GM18505 (cell line): ENCODE measurements at regions not wholly inside any gene's neighbourhood (a gene's known extent, or its start where the extent isn't known, plus 50 kb on each side); places are given as distances from the start of the nearest gene placed in this dataset.

Source experiments
- ATAC-seq: cut with Tn5 transposase; IDR thresholded peaks from one replicate; pipeline ENCODE4 v1.9.1; 2021; ENCODE audit not compliant: unreplicated experiment
- POLR2A ChIP-seq: IDR thresholded peaks from 4 replicates; pipeline ENCODE4 v1.6.1; 2011; ENCODE audit warnings: borderline replicate concordance; ENCODE audit not compliant: insufficient read depth, insufficient read length; ENCODE audit errors: extremely low read depth

DNA sequence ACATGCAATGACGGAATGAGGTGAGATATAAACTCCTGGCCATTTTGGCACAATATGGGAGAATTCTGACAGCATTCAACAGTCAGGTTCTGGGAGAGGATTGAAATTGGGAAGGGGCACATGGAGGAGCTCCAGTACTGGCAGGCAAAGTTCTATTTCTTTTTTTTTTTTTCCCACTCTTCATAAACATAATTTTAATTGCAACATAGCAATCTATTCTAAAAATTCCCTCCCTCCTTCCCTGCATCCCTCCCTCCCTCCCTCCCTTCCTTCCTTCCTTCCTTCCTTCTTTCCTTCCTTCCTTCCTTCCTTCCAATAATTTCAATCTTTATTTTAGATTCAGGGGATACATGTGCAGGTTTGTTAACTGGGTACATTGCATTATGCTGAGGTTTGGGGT is 93.2 kb downstream of the PTCSC3 start:
- TF ChIP-seq POLR2A = no peak
- no peak for ATAC-seq

DNA sequence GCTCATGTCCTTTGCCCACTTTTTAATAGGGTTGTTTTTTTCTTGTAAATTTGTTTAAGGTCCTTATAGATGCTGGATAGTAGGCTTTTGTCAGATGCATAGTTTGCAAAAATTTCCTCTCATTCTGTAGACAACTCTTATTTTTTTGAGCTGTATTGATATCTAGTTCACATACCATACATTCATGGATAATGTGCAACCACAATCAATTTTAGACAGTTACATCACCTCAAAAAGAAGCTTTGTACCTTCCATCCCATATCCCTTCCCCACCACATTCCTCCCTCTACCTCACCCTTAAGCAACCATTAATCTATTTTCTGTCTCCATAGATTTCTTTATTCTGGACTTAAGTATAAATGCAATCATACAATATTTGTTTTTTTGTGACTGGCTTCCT is 98.4 kb downstream of the PTCSC3 start:
- no peak for TF ChIP-seq POLR2A
- no peak for ATAC-seq

DNA sequence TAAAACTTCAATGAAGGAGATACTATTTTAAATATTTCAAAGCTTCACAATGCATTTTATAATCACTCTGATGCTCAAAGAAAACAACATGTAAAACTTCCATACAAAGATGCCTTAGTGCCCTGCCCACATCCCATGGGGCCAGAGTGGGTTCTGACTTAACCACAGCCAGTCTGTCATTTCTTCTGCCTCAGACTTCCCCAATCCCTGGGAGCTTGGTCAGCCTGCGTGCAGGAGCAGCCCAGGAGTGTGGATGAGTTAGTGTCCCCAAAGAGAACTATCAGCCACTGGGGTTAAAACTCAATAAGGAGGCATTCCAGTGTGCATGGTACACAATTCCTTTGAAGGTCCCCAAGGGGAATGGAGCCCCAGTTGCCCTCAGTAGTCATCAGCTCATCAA is 100.3 kb downstream of the PTCSC3 start:
- TF ChIP-seq POLR2A = no peak

DNA sequence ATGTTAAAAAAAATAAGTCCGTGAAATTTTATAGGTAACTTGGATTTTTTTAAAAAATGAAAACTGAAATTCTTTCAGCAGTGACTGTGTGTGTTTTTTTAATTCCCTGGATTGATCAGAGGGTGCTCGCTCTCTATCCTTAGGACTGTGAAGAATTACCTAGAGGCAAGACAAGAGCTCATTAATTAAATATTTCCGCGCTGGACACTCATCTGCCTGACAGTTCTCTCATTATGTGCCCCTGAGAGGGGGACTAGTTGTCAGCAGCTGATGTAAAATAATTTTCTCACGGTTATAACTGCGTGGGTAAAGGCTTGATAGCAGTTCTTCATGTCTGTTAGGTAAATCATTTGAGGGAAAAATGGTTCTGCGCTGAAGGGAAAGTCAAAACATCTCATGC is 101.3 kb downstream of the PTCSC3 start:
- no peak for ATAC-seq
- TF ChIP-seq POLR2A = no peak

More for the DNA sequence above, 100.3 kb downstream of the PTCSC3 start:
- no peak for ATAC-seq

DNA sequence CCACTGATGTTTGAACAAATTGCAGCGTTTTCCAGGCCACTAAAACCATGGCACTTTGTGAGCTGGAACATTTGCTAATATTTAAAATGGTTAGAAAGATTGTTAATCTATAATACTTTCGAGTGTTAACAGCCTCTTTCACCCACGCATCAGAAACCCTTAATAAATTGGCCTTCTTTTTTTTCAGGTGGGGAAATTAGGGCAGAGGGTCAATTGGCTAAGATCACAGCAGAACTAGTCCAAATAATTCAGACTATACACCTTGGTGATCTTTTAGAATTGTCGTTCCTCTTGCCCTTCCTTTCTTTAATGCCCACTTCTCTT is 105.8 kb downstream of the PTCSC3 start:
- no peak for TF ChIP-seq POLR2A
- ATAC-seq = no peak

DNA sequence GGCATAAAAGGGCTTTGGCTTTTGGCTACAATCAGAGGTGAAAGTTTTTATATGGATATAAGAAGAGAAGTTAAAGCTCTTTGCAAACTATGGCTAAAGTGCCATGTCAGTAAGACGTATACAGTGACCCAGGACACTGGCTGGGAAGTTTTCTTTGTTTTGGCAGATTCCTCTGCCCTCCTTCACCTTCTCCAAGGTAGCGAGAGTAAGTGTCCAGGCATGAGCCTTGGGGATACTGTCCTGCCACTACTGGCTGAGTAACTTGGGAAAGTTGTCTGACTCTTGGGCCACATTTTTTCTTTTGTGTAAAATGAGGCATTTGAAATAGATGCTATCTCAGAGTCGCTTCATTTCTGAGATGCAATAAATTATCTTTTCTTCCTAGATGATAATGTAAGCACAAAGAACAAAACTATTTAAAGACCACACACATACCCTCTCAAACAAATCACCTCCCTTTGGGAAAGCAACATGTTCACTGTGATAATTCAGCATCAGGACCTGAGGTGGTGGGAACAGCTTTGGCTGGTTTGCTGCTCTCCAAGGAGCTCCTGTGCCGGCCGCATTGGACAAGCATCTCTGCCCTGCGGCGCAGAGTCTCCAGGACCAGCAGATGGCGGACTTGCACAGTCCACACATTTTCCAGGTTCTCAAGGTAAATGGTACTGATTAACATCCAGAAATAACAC is 106.3 kb downstream of the PTCSC3 start:
- TF ChIP-seq POLR2A = no peak
- peak; percentile 43 for ATAC-seq

DNA sequence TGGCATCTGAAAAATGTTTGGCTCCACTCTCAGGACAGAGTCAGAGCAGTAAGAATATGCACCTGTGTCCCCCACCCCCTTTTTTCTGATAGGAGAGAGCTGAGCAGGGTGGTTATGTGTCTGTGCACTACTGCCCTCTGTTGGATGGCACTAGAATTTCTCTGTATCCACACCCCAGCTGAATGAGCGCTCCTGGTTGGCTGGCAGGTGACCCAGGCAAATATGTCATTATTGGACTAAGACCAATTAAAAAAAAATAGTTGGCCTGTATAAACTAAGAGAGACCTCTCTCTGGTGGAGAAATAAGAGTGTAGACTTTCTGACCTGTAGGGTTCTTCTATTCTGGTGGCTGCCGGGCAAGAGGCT is 107.0 kb downstream of the PTCSC3 start:
- peak; percentile 80 for ATAC-seq

DNA sequence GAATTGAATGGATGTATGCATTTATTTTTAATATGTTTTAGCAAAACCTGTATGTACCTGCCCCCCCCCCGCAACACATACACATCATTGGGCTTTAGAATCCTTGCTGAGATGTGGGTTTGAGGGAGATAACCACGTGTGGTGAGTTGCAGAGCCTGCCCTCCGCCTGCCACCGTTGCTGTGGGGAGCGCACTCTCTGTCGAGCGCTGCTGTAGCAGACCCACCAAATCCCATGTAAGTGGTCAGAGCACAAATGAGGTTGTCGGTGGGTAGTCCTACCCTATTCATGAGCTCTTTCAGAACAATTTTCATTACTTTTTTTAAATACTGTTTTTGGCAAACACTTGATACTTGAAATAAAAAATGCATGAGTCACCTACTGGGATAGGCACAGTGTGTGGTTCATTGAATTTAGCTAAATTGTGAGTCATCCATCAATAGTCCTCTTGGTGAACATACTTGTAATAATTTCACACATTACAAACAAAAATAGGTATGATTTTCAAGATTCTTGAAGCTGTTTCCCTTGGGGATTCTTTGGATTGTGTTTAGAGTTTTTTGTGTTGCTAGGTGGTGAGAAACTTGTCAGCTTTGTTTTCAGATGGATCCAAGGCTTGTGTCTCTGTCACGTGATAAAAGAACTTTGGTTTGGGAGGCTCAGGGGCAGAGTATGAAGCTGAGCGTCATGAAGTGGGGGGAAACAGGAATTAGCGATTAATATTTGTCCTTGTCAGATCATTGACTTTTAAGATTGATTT is 107.6 kb downstream of the PTCSC3 start:
- ATAC-seq = no peak
- TF ChIP-seq POLR2A = no peak

More for the DNA sequence above, 107.0 kb downstream of the PTCSC3 start:
- no peak for TF ChIP-seq POLR2A

DNA sequence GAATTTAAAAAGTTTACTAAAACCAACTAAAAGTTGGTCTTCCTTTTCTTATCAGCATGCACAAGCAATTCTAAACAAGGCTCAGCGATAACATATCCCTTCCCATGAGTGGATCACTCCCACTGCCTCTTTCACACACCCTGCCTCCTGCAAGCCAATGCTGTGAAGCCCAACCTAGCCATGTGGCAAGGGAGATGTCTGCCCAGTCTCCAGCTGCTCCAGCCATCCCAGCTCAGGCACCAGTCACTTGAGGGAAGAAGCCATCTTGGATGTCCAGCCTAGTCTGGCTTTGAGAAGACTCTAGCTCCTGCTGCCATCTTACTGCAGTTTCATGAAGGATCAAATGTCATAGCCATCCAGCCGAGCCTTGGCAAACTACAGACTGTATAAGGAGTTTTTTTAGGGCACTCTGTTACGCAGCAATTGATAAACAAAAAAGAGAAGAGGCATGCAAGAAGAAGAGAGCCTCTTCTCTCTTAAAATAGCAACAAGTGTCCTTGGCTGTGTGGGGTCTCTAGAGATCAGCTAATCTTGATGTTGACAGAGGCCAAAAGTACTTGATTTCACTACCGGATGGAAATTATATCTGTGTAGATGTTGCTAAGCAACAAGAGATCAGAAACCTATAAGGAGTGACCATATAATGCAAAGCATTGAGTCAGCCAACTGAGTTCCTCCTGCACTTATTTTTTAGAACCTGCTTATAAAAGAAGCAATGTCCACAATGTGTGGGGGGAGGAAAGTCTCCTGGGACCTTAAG is 108.9 kb downstream of the PTCSC3 start:
- no peak for TF ChIP-seq POLR2A
- no peak for ATAC-seq

DNA sequence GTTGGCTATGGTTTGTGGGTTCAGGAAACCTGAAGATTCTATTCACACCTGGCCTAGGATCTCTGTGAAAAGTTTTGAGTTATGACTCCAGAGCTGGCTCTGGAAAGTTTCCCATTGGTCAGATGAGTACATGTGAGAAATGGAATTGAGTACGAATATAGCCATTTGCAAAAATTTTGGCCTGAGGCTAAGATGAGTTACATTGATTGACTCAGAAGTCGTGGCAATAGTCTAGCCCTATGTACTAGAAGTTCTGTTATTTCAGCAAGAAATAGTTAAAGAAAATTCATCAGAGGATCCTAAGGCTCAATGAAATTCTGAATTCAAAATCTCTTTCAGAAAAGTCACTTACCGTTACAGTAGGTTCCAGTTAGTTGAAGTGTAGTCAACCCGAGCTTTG is 109.9 kb downstream of the PTCSC3 start:
- no peak for ATAC-seq
- TF ChIP-seq POLR2A = no peak

DNA sequence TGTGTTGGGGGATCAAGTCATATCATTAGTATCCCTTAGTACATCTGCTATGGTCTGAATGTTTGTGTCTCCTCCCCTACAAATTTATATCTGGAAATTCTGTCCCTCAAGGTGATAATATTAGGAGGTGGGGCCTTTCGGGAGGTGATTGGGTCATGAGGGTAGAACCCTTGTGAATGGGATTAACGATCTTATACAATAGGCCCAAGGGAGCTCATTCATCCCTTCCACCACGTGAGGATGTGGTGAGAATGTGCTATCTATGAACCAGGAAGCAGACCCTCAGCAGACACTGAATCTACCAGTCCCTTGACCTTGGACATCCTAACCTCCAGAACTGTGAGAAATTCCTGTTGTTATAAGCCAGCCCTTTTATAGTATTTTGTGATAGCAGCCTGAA is 110.7 kb downstream of the PTCSC3 start:
- no peak for ATAC-seq
- TF ChIP-seq POLR2A = no peak

DNA sequence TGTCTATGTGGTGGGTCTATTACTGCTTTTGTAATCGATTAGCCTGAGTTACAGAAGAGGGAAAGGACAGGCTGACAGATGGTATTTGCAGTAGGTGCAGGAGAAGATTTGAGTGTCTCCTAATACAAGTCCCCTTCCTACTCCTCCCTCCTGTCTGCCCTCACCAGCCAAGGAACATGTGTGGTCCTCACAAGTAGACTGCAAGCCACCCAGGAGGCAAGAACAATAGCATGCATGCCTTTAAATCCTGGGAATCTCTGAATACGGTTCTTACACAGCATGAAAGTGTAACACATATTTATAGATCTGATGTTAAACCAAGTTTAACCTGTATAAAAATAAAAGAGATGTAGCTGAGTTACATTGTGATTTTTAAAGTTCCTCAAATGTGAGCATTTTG is 117.0 kb downstream of the PTCSC3 start:
- TF ChIP-seq POLR2A = no peak
- no peak for ATAC-seq

DNA sequence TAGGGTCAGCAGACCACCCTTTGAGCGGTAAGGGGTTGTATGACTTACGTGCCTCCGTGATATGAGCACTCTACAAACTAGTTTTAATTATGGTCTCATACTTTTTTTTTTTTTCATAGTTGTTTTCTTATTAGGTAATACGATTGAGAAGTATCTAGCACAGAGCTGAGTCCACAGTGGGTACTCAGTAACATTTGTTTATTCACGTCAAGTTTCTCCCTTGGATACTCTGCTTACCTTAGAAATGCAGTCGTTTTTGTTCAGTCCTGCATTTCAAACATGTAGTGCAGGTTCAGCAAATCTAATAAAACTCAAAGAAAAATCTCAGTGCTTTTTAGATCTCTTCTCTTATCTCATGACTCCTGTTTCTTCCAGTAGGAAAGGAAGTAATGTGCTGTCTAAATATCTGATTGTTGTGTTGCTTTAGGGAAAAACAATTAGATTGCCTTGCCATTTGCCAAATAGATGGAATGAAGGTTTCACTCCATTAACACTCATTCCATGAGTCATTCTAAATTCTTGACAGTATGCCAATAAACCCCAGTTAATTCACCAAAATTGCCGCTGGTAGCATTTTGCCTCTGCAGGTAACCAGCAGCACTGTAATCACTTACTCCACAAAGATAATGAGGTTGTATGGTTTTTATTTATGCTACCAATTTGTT is 118.9 kb downstream of the PTCSC3 start:
- no peak for TF ChIP-seq POLR2A
- ATAC-seq = no peak
